GM19351 (cell line): ENCODE measurements at regions not wholly inside any gene's neighbourhood (a gene's known extent, or its start where the extent isn't known, plus 50 kb on each side); places are given as distances from the start of the nearest gene placed in this dataset.

Experiments
- ATAC-seq: cut with Tn5 transposase; IDR thresholded peaks from one replicate; pipeline ENCODE4 v1.9.1; 2021; ENCODE audit warnings: mild to moderate bottlenecking, moderate library complexity; ENCODE audit not compliant: unreplicated experiment

- ATAC-seq = no peak
Observed at GRCh38 chr13:106306748-106307277, 228.6 kb downstream of the EFNB2 start.

DNA sequence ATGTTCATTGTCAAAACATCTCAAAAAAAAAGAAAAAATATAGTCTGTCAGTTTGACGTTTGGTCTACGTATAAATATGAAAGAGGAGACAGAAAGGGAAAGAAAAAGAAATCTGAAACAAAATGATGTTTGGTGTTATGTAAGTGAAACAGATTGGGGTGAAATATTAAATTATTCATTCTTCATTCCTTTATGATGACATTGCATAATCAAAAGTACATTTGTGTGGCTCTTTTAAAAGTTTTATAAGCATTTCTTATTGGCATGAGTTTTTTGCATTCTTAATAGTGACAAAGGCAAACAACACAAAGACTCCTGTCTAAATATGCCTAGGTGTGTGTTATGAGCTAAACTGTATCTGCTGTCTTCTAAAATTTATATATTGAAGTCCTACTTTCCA lies 232.6 kb downstream of the EFNB2 start:
- ATAC-seq = no peak

DNA sequence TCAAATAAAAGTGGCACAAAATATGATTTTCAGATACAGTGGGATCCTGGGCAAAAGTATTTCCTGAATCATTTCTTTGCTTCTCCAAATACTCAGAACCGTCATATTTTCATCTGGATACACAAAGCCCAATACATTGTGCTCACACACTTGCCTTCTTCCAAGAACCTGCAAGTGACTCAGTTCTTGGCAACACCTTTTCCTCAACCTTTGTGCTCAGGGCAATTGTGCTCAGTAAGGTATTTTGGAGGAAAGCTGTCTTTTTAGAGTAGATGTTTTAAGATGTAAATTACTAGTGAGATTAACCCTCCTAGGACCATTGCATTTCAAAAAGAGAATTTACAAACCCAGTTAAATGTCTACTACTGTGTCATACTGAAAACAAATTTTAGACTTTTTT lies 233.5 kb downstream of the EFNB2 start:
- ATAC-seq = no peak

DNA sequence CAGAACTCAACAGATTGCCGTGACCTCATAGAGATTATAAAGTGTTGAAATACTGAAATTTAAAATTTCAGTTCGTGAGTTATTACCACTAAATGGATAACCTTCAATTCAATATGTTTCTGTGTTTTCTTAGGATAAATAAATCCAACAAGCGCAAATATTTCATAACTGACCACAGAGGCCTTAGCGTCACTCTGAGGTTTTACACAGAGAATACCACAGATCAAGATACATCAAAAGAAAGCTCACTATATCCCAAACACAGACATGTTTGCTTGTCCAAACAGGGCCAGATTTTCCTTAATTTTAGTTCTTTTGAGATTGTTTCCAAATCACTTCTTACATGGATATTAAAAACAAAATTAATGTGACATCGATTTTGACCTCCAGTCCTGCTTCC lies 235.8 kb downstream of the EFNB2 start:
- no peak for ATAC-seq

- no peak for ATAC-seq
Observed at GRCh38 chr13:106297283-106297682, 238.2 kb downstream of the EFNB2 start.

DNA sequence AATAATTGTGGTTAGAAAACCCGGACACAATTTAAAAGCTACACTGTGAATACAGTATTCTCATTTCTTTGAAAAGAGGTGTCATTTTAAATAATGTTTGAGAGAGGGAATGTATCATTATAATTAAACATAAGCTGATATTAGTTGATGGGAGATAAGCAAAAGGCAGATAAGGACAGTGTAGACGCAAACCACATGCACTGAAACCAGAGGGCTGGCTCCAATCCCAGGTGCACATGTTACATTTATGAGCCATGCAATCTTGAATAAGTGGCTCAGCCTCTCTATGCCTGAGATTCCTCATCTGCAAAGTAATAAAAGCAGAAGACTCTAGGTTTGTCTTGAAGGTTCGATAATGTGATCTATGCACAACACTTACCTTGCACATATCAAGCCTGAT lies 238.7 kb downstream of the EFNB2 start:
- ATAC-seq = no peak

GRCh38 chr13:106295971-106296370 lies 239.5 kb downstream of the EFNB2 start:
- ATAC-seq = no peak

DNA sequence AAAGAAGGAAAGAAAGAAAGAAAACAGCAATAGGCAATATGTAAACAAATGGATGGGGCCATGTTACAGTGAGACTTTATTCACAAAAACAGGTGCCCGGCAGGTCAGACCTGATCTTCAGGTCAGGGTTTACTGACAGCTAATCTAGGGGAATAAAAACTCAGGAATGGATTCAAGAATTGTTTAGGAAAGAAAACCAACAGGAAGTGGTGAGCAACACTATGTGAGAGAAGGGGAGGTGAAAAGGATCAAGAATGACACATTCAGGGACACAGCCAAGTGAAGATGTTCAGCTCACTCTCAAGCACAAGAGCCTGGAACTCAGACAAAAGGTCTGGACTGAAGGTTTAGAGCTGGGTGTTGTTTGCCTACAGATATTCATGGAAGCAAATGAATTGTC lies 244.5 kb downstream of the EFNB2 start:
- ATAC-seq = no peak

- ATAC-seq = no peak
Observed at GRCh38 chr13:106287351-106287750, 248.1 kb downstream of the EFNB2 start.

- no peak for ATAC-seq
Observed at GRCh38 chr13:106286811-106287210, 248.7 kb downstream of the EFNB2 start.

- no peak for ATAC-seq
Observed at GRCh38 chr13:106284358-106284757, 251.1 kb downstream of the EFNB2 start.

DNA sequence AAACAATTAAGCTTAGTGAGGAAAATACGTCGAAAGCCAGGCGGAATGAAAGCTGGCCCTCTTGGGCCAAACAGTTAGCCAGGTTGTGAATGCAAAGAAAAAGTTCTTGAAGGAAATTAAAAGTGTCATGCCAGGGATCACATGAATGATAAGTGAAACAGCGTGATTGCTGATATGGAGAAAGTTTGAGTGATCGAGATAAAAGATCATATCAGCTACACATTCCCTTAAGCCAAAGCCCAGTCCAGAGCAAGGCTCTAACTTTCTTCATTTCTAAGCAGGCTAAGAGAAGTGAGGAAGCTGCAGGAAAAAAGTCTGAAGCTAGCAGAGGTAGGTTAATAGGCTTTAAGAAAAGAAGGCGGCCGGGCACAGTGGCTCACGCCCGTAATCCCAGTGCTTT lies 254.0 kb downstream of the EFNB2 start:
- ATAC-seq = no peak

DNA sequence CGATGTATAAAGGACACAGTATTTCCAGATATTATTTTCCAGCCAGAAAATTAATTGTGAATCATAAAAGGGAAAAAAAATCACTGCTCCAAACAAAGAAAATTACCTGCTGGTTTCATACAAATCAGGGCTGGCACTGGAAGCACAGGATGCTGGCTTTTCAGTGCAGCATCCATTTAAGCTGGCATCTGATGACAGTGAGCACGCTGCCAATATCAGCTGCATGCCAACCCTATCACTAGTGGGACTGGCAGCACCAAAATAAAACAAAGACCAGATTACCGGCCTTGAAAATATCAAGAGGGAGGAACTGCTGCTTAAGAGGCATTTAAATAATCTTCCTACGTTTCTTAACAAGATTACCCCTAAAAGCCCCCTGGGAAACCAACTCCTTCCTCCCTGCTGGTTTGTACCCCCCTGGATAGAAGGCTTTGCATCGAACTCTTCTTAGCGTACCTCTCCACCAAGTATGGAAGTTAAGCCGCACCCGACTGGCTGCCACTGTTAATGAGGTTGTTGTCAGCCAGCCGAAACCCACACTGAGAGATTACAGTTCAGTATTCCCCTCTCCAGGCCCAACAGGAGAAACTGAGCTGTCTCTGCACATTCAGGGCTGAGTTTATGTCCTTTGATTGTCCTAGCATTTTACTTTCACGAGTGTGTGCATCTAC lies 257.8 kb downstream of the EFNB2 start:
- no peak for ATAC-seq

DNA sequence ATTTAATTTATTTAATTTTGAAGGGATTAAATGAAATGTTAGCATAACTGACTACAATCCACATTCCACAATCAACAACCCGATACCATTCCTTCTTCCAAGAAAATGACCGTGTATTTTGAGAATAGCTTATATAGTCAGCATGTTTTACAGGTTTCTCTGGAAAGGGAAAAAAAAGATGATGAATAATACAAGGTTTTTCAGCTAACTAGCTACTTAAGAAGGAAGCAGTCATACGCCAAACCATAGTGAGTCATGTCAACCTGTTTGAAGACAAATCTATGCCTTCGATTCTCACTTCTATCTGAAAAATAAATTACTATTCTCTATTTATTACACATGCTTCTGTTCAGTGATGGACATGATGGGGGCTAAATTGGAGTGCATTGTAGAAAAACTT lies 258.6 kb downstream of the EFNB2 start:
- ATAC-seq = no peak

DNA sequence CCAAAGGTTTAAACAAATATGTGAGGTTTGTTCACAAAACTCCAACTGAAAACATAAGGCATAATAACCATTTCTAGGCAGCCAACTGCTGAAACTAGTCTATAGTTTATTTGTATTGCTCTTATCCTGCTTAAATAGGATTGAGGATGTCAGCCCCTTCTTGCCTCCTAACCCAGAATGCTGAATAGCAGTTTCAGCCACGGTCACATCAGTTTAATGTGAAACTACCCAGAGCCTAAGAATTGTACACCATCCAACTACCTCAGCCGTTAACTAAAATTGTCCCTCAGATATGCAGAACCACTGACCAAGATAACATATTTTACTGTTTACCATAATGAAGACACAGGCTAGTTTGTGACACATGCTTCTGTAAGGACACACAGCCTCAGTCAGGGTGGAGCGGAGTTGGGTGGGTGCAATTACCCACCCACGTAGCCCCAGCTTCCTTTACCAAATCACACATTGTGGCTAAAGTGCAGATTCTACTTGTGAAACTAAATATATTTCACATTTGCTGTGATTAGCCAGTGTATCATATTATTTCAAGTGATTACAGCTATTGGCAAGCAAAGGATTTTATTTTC lies 259.9 kb downstream of the EFNB2 start:
- ATAC-seq = no peak

DNA sequence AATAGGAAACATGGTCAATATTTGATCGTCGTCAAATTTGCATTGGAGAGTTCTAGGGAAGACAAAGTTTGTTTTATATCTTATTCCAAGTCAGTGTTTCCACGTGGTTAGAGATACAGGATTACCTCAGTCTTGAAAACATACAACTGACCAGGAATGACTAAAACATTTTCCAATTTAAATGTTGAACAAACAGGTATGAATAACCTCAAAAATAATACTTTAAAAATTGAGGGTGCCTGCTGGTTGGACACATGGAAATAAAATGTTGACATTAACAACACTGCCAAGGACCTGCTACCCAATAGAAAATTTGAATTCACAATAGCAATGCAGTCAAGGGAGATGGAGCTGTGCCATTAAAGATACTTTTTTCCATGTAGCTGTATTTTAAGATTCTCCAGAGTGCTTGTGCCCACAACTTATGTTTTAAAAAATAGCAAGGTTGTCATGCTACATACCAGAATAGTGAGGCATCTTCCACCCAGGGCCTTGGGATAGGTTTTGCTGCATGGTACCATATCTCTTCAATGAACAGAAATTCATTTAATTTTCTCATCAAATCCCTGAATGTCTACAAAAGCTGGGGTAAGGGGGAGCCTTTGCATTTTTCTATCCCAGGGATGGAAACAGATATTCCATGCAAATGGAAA lies 260.8 kb downstream of the EFNB2 start:
- no peak for ATAC-seq

DNA sequence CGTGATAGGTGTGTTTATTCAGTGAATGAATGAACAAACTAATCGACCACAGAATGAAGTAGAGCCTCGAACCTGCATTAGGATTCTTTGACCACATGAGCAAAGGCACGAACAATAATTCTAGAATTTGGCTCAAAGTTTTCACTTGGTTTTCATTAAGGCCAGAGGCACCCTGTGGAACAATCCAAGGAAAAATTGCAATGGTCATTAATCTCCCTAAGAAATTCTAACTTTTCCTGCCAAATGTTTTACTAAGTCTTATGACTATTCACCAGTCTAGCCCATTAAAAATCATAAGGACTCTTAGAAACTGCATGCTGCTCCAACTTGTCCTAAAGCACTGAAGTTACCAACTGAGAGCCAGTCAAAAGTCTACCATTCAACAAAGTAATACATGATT lies 271.7 kb downstream of the EFNB2 start:
- no peak for ATAC-seq

GRCh38 chr13:106262886-106263285 lies 272.6 kb downstream of the EFNB2 start:
- no peak for ATAC-seq

- no peak for ATAC-seq
Observed at GRCh38 chr13:106261450-106261849, 274.0 kb downstream of the EFNB2 start.

DNA sequence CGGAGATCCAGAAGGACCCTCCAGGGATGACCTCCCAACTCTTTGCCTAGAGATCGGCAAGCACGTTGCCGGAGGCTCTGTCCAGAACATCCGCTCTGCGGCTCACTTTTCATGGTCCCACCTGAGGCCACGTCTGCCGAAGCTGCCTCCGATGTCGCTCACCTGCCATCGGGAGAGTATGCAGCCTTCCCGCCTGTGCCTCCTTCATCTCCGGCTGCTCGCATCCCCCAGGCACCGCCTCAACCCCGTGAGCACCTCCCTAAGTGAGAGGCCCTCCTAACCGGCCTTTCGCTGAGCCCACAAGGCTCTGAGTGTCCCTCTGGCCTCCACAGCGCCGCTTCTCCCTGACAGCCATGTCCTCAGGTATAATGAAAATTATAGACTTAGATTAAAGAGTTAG lies 275.1 kb downstream of the EFNB2 start:
- no peak for ATAC-seq

- ATAC-seq = no peak
Observed at GRCh38 chr13:106259928-106260327, 275.5 kb downstream of the EFNB2 start.

DNA sequence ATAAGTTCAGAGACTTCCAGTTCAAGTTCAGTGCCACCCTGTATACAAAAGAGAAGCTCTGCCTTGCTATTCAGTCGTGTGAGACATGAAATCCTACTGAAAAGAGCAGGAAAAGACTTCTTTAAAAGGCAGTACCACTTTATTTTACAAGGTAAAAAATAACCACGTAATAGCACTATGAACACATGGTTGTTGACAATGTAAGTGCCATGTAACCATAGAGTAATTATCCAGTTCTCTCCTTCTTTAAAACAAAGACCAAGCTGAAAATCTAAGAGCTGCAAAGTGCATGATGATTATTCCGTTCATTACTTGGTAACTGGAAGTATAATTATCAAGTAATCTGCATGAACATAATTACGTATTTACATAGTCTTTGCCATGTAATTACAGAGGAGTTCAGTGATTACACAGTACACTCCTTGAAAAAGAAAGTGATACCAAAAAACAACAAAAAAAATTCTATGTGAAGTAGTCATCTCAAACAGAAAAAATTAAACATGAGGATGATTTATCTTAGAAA lies 288.7 kb downstream of the EFNB2 start:
- no peak for ATAC-seq
